ENCODE measurements at regions not wholly inside any gene's neighbourhood (a gene's known extent, or its start where the extent isn't known, plus 50 kb on each side); places are given as distances from the start of the nearest gene placed in this dataset.

GRCh38 chr16:73274140-73274539 lies 226.2 kb upstream of the ZFHX3 start:
- Histone ChIP-seq H3K36me3 (ENCODE audit: control insufficient read depth, insufficient read depth, low read length) (no peaks in the 10 kb centered on the region), H3K14ac (replicated peaks; ENCODE audit: low read depth, low read length) (no peak overlapping the region), H2BK20ac (ENCODE audit: low read depth, low read length) (no peak overlapping the region), H2AK5ac (ENCODE audit: low read depth, low read length) (no peak overlapping the region), H2BK120ac (ENCODE audit: low read depth, low read length) (no peak overlapping the region), H3K27me3 (ENCODE audit: control insufficient read depth, insufficient read depth, low read length) (no peaks in the 10 kb centered on the region; the same call in 1 of the 2 replicates), H4K5ac (ENCODE audit: low read depth, low read length) (no peak overlapping the region), H3K4me1 (ENCODE audit: control insufficient read depth, insufficient read depth, low read length) (no peaks in the 10 kb centered on the region), H3K4ac (ENCODE audit: low read depth, low read length) (no peak overlapping the region), H3K9me1 (ENCODE audit: insufficient read depth, low read length) (no peaks in the 10 kb centered on the region), H3K4me3 (ENCODE audit: insufficient read depth, low read depth, low read length) (no peak overlapping the region), H3K9ac (ENCODE audit: low read depth, low read length) (no peak overlapping the region), H3K4me2 (ENCODE audit: low read depth, low read length) (no peak overlapping the region), H2AFZ (replicated peaks; ENCODE audit: low read length, poor library complexity) (no peak overlapping the region), H2BK15ac (ENCODE audit: low read depth, low read length) (no peak overlapping the region), H2BK5ac (ENCODE audit: low read depth, low read length, poor library complexity, severe bottlenecking) (no peak overlapping the region), H3K56ac (ENCODE audit: extremely low read depth, insufficient read depth, low read length) (no peak overlapping the region), H2AK9ac (replicated peaks; ENCODE audit: low read depth, low read length, poor library complexity) (no peak overlapping the region), H3K27ac (ENCODE audit: insufficient read depth, low read length) (no peak overlapping the region), H4K20me1 (ENCODE audit: insufficient read depth, low read length) (no peaks in the 10 kb centered on the region), H4K91ac (ENCODE audit: insufficient read depth, low read depth, low read length) (no peak overlapping the region), H3K18ac (ENCODE audit: low read depth, low read length) (no peak overlapping the region), H3K79me1 (ENCODE audit: low read depth in 1 of 2, low read length in 2 of 2) (no peaks in the 10 kb centered on the region), H3K9me3 (ENCODE audit: control insufficient read depth, insufficient read depth, low read length) (no peaks in the 10 kb centered on the region), H4K8ac (ENCODE audit: low read depth in 2 of 2, low read length in 2 of 2) (no peak overlapping the region), H3K23ac (ENCODE audit: low read depth, low read length) (no peak overlapping the region)
- no CpG with 5 or more reads among the region's 1 CpG for WGBS, 2 experiments (ENCODE audit: extremely low coverage in 2 of 2, insufficient read length in 1 of 2)
- CTCF ChIA-PET, result no interaction called here
- dilution Hi-C loops (cut with HindIII; ENCODE audit: low sequenced_read_pairs, unreplicated experiment) (no loop called here), intact Hi-C loops (cut with micrococcal nuclease) (no loop called here), in situ Hi-C loops (cut with MboI; ENCODE audit: low sequenced_read_pairs) (no loop called here)
- ATAC-seq (ENCODE audit: low read depth), result no peak
- POLR2A ChIA-PET (ENCODE audit: unreplicated experiment), result no interaction called here
- DNase-seq, result no peak
- no peak for TF ChIP-seq USF2 (IDR thresholded peaks at IDR 0.05; ENCODE audit: low read depth, low read length)
- no peak for TF ChIP-seq RFX5 (IDR thresholded peaks at IDR 0.05; ENCODE audit: low read depth, low read length)
- TF ChIP-seq ELK1 (IDR thresholded peaks at IDR 0.05; ENCODE audit: borderline replicate concordance, low read depth, low read length), result no peak
- no peak for TF ChIP-seq CTCF (conservative IDR thresholded peaks at IDR 0.05; ENCODE audit: low read depth, low read length)
- TF ChIP-seq MAFK (IDR thresholded peaks at IDR 0.05; ENCODE audit: low read depth, low read length), result peak; percentile 85
- TF ChIP-seq BHLHE40 (IDR thresholded peaks at IDR 0.05; ENCODE audit: low read depth, low read length), result no peak
- no TSS peak for BruUV-seq (replicated peaks)
